Activated T-cell treated with anti-CD3 and anti-CD28 coated beads for 4 hours (primary cell): ENCODE measurements at regions not wholly inside any gene's neighbourhood (a gene's known extent, or its start where the extent isn't known, plus 50 kb on each side); places are given as distances from the start of the nearest gene placed in this dataset.

Experiments
- DNase-seq: peaks from one replicate; pipeline ENCODE4 v3.0.0-alpha.2; 2020

GRCh38 chr22:47569389-47570299, 807.2 kb downstream of the TBC1D22A start:
- no peak for DNase-seq

- no peak for DNase-seq
Observed at GRCh38 chr22:47568700-47569099, 806.2 kb downstream of the TBC1D22A start.

- no peak for DNase-seq
Observed at GRCh38 chr22:47567126-47568090, 805.0 kb downstream of the TBC1D22A start.

DNA sequence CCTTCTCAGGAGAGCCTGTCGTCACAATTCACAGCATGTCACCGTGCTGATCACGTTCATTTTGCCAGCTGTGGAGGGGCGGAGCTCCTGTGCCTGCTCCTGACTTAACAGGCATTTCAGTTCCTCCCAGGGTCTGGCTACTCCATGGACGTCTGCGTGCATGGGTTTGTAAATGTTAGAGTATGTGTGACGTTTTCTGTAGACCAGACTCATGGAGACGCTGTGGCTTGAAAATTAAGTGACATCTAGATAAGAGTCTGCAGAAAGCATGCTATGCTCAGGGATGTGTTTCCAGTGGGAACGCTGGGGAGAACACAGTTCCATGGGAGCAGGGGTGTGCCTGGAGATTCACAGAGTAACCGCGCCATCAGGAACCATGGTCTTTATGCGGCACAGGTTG, 804.0 kb downstream of the TBC1D22A start:
- no peak for DNase-seq

DNA sequence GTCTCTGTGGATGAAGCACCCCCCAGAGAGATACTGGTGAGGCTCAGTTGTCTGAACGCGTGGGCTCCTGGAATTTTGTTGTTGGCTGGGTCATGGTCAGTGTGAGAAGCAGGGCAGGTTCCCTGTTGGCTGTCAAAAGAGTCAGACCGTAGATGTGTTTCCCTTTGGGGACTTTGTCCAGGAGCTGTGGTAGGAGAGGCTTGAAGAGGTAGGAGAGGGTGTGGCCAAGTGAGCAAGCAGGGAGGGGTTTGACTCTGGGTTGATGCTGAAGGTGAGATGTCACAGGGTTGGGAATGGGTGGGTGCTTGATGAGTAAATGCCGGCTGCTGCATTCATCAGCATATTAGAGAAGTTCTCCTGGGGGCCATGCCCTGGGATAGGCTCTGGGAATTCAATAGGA, 803.2 kb downstream of the TBC1D22A start:
- no peak for DNase-seq

DNA sequence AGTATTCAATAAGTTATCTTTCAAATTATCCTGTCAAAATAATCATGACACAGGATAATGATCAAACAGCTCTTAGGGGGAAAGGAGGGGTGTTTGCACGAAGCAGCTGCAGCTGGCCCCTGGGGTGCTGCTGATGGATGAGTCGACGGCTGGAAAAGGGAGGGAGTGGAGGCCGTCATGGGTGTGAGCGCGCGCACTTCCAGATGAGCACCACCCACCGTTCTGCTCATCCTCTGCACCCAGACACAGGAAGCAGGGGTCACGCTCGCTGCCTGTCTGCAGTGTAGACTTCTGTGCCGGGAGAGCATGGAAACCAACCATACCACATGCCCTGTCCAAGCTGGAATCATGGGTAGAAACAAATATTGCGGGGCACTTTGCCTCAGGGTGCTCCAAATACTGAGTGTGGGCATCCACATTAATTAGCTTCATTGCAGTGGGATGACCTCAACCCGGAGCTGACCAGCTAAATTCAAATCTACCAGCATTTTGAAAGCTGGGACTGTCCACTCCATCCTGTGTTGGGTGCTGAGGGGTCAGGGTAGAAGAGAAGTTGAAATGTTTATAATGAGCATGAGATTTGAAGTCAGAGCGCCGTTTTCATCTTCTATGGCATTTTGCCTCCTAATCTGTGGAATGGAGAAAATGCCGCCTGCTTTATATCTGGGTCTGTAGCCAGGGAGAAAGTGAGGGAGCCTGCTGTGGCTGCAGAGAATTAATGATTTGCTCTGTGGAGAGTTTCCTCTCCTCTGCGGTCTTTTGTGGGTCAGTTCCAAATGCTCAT, 802.4 kb downstream of the TBC1D22A start:
- DNase-seq, result no peak

DNA sequence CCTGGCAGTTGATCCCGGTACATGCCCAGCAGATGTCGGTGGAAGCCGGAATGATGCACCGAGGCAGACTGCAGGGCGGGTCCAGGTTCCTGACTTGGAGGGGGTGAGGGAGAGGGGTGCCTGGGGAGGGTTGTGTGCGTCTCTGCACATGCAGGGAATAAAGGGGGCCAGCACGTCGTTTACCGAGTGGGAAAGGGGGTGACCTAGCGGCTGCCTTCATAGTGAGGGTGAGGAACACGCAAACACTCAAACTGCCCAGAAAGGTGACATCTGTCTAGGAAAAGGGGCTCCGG, 801.7 kb downstream of the TBC1D22A start:
- no peak for DNase-seq

DNA sequence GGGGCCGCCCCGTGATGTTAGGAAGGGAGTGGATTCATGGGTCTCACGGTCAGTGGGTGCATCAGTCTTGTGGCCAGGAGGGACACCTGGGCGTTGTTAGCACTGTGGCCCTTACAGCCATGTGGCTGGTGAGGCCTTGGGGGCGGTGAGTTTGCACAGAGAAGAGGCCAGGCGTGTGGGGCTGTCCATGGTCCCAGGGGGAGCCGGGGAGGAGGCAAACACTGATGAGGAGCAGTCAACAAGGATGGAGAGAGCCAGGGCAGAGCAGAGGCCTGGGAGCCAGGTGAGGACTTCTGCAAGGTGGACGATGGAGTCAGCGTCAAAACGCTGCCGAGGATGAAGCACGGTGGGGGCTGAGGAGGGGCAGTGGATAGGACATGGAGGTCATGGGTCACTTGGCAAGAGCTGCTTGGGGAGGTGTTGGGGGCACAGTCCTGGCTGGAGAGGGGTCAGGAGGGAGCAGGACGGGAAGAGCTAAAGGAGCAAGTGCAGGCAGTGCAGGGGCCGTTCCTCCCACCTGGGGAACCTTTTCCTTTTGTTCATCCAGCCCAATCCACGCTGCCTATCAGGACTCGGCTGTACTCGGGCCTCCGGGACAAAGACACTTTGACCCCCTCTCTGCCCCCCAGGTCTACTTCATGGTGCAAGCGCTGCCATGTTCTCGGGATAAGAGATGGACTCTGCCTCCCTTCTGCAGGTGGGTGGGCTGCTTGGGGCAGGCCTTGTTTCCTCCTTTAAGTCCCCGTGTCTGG, 801.1 kb downstream of the TBC1D22A start:
- DNase-seq, result no peak

- no peak for DNase-seq
Observed at GRCh38 chr22:47561766-47562165, 799.3 kb downstream of the TBC1D22A start.

- DNase-seq, result no peak
Observed at GRCh38 chr22:47561115-47561675, 798.7 kb downstream of the TBC1D22A start.

- no peak for DNase-seq
Observed at GRCh38 chr22:47558828-47559700, 796.6 kb downstream of the TBC1D22A start.

- no peak for DNase-seq
Observed at GRCh38 chr22:47556473-47556872, 794.0 kb downstream of the TBC1D22A start.

GRCh38 chr22:47553436-47553835, 791.0 kb downstream of the TBC1D22A start:
- DNase-seq, result no peak

DNA sequence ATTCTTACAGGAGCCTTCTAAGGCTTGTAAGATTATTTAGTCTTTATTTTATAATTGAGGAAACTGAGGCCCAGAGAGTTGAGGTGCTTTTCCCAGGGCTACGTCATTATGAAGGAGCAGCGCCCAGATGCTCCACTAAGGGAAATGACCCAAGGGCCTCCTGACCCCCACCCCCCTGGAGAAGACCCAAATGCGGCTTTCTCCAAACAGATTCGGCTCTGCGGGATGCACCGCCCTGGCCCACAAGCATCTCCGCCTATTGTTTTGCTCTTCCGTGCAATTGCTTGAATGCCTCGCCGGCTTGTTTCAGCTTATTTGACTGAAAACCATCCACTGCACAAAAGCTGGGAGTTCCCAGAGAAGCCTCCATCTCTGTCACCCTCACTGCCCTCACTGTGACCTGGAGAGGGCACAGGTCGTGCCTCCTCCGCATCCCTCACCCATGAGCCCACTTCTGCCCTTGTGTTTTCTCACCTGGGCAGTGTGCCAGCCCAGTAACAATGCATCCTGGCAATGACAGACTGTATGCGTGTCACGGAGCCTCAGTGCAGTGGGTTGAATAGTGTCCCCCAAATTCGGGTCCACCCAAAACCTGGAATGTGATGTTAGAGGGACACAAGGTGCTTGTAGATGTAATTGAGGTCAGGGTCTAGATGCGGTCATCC, 790.2 kb downstream of the TBC1D22A start:
- DNase-seq, result no peak

- no peak for DNase-seq
Observed at GRCh38 chr22:47552024-47552423, 789.6 kb downstream of the TBC1D22A start.

- DNase-seq, result no peak
Observed at GRCh38 chr22:47551431-47551775, 789.0 kb downstream of the TBC1D22A start.

DNA sequence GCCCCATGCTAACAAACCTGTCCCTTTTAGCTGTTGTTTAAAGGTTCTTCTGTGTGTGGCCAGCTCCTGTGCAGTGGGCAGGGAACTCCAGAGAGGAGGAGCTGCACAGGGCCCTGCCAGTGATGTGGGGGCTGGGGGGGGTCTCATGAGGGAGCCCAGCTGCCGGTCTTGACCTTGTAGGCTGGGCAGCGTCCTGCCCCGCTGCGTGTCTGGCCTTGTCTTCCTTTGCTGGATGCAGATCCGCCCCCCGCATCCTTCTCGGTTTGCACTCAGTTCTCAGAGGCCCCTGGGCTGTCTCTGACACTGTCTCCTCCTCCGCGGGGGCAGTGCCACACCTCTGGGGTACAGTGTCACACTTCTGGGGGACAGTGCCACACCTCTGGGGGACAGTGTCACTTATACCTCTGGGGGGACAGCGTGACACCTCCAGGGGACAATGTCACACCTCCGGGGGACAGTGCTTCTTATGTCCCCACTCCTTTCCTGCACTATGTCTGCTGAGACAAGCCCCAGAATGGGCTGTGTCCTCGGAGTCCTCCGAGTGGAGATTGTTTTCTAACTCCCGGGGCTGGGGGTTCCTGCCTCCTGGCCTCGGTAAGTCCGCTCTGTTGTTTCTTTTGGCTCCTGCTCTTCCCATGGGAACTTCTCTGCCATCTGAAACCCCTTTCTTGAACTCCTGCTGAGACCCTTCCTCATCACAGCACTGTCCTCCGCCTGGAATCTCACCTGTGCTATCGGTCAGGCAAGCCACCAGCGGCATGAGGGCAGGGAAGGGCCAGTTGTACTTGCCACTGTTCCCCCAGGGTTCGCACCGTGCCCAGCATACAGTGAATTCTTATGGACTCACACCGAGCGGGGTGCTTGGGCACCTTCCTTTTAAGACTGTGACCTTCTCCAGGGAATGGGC, 788.3 kb downstream of the TBC1D22A start:
- DNase-seq, result no peak

- no peak for DNase-seq
Observed at GRCh38 chr22:47549741-47550340, 787.4 kb downstream of the TBC1D22A start.
